Breast epithelium (tissue), 4 donors: ENCODE measurements at regions not wholly inside any gene's neighbourhood (a gene's known extent, or its start where the extent isn't known, plus 50 kb on each side); places are given as distances from the start of the nearest gene placed in this dataset.

ENCODE experiments used
- DNase-seq, 2 donors: peaks; one replicate each; pipeline ENCODE4 v3.0.0-alpha.2; 2019; ENCODE audit warnings: low spot score in 2 of 2
- H3K27ac ChIP-seq, 2 donors: fragments of 200-600 bp; sonication (generic) in 1 of 2; one replicate each; pipeline ENCODE4 v1.5.1; 2016 to 2019; ENCODE audit warnings: mild to moderate bottlenecking in 1 of 2
- H3K27me3 ChIP-seq, 2 donors: fragments of 200-600 bp; sonication (generic) in 1 of 2; one replicate each; pipeline versions ENCODE4 v1.5.1 to v1.6.0; 2017 to 2019; ENCODE audit warnings: control low read depth in 1 of 2, mild to moderate bottlenecking in 1 of 2
- H3K36me3 ChIP-seq: fragments of 200-600 bp; one replicate; pipeline ENCODE4 v1.5.1; 2019
- H3K4me1 ChIP-seq, 2 donors: fragments of 200-600 bp; sonication (generic); one replicate each; pipeline ENCODE4 v1.5.1; 2016 to 2019; ENCODE audit warnings: control low read depth in 1 of 2
- H3K4me3 ChIP-seq, 3 donors: fragments of 200-600 bp; sonication (generic); 1 replicate in 2 of 3; 2 replicates in 1 of 3; pipeline ENCODE4 v1.5.1; 2016 to 2019; ENCODE audit warnings: mild to moderate bottlenecking in 3 of 3, moderate library complexity in 2 of 3
- H3K9me3 ChIP-seq, 2 donors: fragments of 200-600 bp; sonication (generic) in 1 of 2; one replicate each; pipeline ENCODE4 v1.5.1; 2016 to 2019; ENCODE audit warnings: control low read depth in 1 of 2
- CTCF ChIP-seq, 3 donors: fragments of 450-650 bp; IDR thresholded peaks; one replicate each; pipeline ENCODE4 v1.5.1; 2016 to 2017; ENCODE audit warnings: antibody characterized with exemption in 3 of 3, mild to moderate bottlenecking in 3 of 3, moderate library complexity in 3 of 3
- POLR2A ChIP-seq: fragments of 450-650 bp; IDR thresholded peaks from one replicate; pipeline ENCODE4 v1.6.1; 2016; ENCODE audit warnings: antibody characterized with exemption, mild to moderate bottlenecking, moderate library complexity
- POLR2AphosphoS5 ChIP-seq, 3 donors: sonication (generic); formaldehyde crosslinking; IDR thresholded peaks; one replicate each; pipeline ENCODE4 v1.6.1; 2017; ENCODE audit warnings: antibody characterized with exemption in 3 of 3
- intact Hi-C: fragments of 100-400 bp; cut with DNase I; formaldehyde crosslinking; loops from one replicate; pipeline ENCODE4 v1.15.1; 2023; ENCODE audit warnings: low total_unique reads

GRCh38 chr1:71179997-71180396 lies 99.2 kb upstream of the ZRANB2 start:
- intact Hi-C loops, result no loop called here
- no peaks in the 10 kb centered on the region for H3K27me3 ChIP-seq

DNA sequence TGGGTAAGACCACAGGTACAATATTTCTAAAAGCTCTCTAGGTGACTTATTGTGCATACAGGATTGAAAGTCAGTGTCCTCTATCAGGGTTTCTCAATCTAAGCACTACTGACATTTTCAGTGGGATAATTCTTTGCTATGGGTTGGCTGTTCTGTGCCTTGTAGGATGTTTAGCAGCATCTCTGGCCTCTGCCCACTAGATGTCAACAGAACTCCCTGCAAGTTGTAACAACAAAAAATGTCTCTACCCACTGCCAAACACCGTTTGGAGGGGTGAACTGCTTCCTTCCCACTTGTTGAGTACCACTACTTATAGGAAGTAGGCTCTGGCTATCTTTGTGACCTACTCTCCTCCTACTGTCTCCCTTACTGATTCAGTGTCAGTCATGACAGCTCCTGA lies 90.1 kb upstream of the ZRANB2 start:
- H3K4me1 ChIP-seq, result no peaks in the 10 kb centered on the region
- H3K27me3 ChIP-seq, result no peaks in the 10 kb centered on the region
- H3K9me3 ChIP-seq, result peaks cover 0 to 4% of the 10 kb centered on the region in 2 donors
- no peak for DNase-seq
- intact Hi-C loops, result no loop called here
- no peak overlapping the region for H3K4me3 ChIP-seq
- TF ChIP-seq CTCF (IDR thresholded peaks at IDR 0.05) (no peak), POLR2A (no peak), POLR2AphosphoS5 (IDR thresholded peaks at IDR 0.05) (no peak)
- H3K36me3 ChIP-seq, result no peaks in the 10 kb centered on the region
- H3K27ac ChIP-seq, result no peak overlapping the region

More at GRCh38 chr1:71179997-71180396, 99.2 kb upstream of the ZRANB2 start:
- no peaks in the 10 kb centered on the region for H3K4me1 ChIP-seq
- H3K27ac ChIP-seq, result no peak overlapping the region
- TF ChIP-seq POLR2AphosphoS5 (IDR thresholded peaks at IDR 0.05), result no peak
- TF ChIP-seq CTCF (IDR thresholded peaks at IDR 0.05), result no peak
- TF ChIP-seq POLR2A, result no peak
- no peaks in the 10 kb centered on the region for H3K9me3 ChIP-seq
- DNase-seq, result no peak
- no peak overlapping the region for H3K4me3 ChIP-seq
- no peaks in the 10 kb centered on the region for H3K36me3 ChIP-seq

- Histone ChIP-seq H3K27ac (no peak overlapping the region), H3K27me3 (no peaks in the 10 kb centered on the region), H3K36me3 (no peaks in the 10 kb centered on the region), H3K4me3 (no peak overlapping the region), H3K9me3 (peaks cover 0 to 4% of the 10 kb centered on the region in 2 donors), H3K4me1 (no peaks in the 10 kb centered on the region)
- intact Hi-C loops, result no loop called here
- TF ChIP-seq POLR2A (no peak), CTCF (IDR thresholded peaks at IDR 0.05) (no peak), POLR2AphosphoS5 (IDR thresholded peaks at IDR 0.05) (no peak)
- no peak for DNase-seq
These were observed 86.7 kb upstream of the ZRANB2 start for GRCh38 chr1:71167505-71167904.

GRCh38 chr1:71166178-71167173 lies 85.6 kb upstream of the ZRANB2 start:
- H3K36me3 ChIP-seq, result no peaks in the 10 kb centered on the region
- TF ChIP-seq POLR2A (no peak), POLR2AphosphoS5 (IDR thresholded peaks at IDR 0.05) (no peak), CTCF (IDR thresholded peaks at IDR 0.05) (no peak)
- H3K27me3 ChIP-seq, result no peaks in the 10 kb centered on the region
- H3K9me3 ChIP-seq, result no peaks in the 10 kb centered on the region
- no peak overlapping the region for H3K27ac ChIP-seq
- intact Hi-C loops, result no loop called here
- H3K4me3 ChIP-seq, result no peak overlapping the region
- no peak for DNase-seq
- H3K4me1 ChIP-seq, result no peaks in the 10 kb centered on the region

DNA sequence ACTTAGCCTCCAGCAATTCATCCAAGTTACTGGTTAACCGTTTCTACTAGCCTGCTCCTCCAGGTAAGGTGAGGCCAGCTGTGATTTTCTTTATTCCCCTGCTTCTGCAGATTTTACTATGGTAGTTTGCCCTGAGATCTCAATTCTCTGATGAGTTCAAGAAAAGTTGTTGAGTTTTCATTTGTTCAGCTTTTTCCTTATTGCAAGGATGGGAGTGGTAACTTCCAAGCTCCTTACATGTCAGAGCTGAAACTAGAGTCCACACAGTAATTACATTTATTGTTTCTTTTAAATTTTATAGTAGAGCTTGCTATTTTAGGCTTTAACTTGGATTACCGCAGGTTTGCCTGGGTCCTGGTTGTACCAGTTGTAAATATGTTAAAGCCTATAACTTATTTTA lies 76.9 kb upstream of the ZRANB2 start:
- Histone ChIP-seq H3K4me3 (no peak overlapping the region), H3K27ac (no peak overlapping the region), H3K27me3 (no peaks in the 10 kb centered on the region), H3K36me3 (no peaks in the 10 kb centered on the region), H3K4me1 (no peaks in the 10 kb centered on the region), H3K9me3 (peaks cover 0 to 1% of the 10 kb centered on the region in 2 donors)
- DNase-seq, result no peak
- TF ChIP-seq POLR2A (no peak), POLR2AphosphoS5 (IDR thresholded peaks at IDR 0.05) (no peak), CTCF (IDR thresholded peaks at IDR 0.05) (no peak)
- intact Hi-C loops, result no loop called here
